Erythroblast (primary cell): ENCODE measurements at regions not wholly inside any gene's neighbourhood (a gene's known extent, or its start where the extent isn't known, plus 50 kb on each side); places are given as distances from the start of the nearest gene placed in this dataset.

Experiments
- DNase-seq, 2 experiments: peaks; one replicate each; lab custom pipeline; 2025; lab: John Stamatoyannopoulos, UW
- GATA1 ChIP-seq: IDR thresholded peaks from 2 replicates; pipeline ENCODE4 v1.6.1; 2011; ENCODE audit warnings: low read depth, mild to moderate bottlenecking, control low read depth, low read length, moderate library complexity
- POLR2A ChIP-seq: IDR thresholded peaks from 2 replicates; pipeline ENCODE4 v1.6.1; 2011; ENCODE audit warnings: mild to moderate bottlenecking, low read length

DNA sequence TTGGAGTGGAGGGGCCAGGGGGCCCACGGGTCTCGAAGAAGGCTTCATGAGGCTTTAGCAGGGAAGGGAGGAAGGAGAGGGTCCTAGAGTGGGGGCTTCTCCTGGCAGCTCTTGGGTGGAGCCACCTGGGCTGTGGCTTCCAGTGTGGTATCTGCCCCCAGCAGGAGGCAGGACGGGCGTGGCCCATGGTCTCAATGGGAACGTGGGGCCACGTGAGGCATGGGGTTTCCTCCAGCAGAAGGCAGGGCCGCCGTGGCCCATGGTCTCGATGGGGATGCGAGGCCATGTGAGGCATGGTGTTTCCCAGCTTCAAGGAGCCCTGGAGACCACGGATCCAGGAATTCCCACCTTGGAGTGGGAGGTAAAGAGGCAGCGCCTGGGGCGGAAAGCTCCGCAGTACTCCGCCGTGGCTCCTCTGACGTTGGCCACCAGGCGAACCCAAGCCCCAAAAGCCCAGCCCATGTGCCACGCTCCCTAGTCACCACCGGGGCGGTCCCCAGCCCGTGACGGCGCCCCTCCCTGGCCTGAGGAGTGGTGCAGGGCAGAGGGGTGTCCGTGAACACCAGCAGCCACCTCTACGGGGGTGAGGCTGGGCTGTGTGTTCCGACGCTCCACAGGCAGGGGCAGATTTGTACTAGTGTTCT lies 62.0 kb upstream of the GATA5 start:
- TF ChIP-seq POLR2A (no peak), GATA1 (no peak)
- DNase-seq, result peak; percentile 65 to 81

DNA sequence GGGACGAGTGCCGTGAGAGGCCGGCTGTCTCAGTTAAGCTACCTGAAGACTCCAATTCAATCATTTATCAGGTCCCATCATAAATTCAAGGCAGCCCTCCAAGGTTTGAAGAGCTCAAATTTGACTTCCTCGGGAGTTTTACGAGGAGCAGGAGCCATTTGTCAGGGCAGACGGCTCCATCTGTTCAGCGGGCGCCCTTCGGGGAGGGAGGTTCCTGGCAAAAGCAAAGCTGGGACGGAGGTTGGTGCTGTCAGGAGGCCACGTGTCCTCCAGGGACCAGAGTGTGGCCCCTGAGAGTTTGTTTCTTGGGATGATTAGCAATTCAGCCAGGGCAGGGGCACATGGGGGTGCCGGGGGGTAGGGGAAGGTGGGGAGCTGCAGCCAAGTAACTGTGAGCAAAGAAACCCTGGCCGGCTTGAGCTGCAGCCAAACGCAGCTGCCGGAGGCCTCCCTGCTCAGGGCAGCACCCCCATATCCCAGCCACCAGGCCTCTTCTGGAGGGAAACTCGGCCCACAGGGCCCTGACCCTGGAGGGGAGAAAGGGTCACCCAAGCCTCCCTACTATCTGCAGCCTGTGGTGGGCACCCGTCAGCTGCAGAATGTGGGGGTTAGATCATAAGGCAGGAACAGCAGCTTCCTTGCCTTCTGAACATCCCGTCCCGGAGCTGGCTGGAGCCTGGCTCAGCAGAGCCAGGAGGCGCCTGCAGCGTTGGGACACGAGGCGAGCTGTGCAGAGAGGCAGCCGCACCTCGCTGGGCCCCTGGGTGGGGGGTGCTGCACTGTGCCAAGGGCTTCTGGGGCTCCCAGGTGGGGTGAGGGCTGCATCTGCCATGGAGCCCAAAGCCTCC lies 63.6 kb upstream of the GATA5 start:
- DNase-seq, result no peak
- TF ChIP-seq GATA1, result no peak
- TF ChIP-seq POLR2A, result no peak

DNA sequence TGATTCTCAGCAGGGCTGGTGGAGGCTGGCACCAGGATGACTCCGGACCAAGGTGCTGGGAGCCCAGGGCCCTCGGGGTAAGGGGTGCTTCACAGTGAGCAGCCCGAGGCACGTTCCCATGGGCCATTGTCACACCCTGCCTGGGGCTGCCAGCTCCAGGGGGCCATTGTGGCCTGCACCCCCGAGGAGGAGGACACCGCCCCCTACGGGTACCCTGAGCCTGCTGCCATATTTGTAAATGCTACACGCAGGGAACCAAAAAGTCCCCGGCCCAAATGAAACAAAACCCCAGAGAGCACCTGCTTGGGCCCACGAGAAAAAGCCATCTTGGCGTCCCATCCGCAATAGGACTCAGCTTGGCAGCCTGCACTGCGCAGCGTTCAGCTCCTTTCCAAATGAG lies 64.7 kb upstream of the GATA5 start:
- TF ChIP-seq GATA1 (no peak), POLR2A (no peak)
- DNase-seq, result peak; percentile 32 to 42

DNA sequence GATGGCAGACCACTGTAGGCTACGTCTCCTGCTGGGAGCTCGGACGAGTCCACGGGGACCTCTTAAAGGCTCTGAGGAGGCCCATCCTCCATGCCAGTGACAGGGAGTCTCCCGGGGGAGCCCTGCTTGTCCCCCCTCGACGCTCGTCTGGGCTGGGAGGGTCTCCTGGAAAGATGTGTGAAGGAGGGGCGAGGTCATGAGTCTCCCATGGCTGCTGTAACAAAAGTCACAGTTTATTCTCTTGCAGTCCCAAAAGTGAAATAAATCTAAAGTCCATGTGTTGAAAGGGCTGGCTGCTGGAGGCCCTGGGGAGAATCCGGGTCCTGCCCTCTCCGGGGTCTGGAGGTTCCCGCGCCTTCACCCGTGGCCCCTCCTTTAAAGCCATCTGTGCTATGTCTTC lies 67.1 kb upstream of the GATA5 start:
- DNase-seq, result no peak
- no peak for TF ChIP-seq POLR2A
- no peak for TF ChIP-seq GATA1

DNA sequence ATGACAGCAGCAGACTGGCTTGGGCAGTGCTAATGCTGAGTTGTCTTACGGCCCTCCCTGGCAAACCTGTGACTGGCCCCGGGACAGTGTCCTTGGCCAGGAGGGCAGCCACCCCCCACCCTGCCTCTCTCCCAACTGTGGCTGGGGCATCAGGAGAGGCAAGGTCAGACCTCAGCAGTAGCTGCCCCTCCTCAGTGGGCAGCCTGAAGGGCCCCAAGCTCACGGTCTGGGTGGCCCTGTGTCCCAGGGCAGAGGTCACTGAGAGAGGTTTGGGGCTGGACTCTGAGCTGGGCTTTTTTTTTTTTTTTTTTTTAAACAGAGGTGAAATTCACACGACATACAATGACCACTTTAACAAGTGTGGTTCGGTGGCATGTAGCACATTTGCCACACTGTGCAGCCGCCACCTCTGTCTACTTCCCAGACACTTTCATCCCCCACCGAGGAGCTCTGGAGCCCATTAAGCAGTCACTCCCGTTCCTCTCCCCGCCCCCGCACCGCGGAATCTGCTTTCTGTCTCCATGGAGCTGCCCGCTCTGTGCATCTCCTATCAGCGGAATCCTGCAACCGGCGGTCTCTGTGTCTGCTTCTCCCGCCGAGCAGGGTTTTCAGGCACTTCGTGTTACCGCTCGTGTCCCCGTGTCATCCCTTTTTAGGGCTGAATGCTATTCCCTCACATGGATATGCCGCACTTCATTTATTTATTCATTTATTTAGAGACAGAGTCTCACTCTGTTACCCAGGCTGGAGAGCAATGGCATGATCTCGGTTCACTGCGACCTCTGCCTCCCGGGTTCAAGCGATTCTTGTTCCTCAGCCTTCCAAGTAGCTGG lies 67.9 kb upstream of the GATA5 start:
- no peak for TF ChIP-seq POLR2A
- no peak for TF ChIP-seq GATA1

DNA sequence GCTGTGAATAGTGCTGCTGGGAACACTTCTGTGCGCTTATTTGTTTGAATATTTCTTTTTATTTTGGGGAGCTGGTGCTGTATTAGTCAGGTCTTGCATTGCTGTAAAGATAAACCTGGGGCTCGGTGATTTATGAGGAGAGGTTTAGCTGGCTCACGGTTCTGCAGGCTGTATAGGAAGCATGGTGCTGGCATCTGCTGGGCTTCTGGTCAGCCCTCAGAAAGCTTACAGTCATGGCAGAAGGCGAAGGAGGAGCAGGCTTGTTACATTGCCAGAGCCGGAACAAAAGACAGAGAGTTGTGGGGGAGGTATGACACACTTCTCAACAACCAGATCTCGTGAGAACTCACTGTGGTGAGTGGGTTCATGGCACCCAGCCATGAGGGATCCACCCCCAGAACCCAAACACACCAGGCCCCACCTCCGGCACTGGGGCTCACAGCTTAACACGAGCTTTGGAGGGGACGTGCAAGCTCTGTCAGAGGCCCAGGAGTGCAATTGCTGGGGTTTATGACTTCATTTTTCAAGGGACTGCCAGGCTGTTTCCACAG lies 68.8 kb upstream of the GATA5 start:
- DNase-seq, result no peak
- no peak for TF ChIP-seq POLR2A
- no peak for TF ChIP-seq GATA1

More for the DNA sequence above, 67.9 kb upstream of the GATA5 start:
- no peak for DNase-seq

DNA sequence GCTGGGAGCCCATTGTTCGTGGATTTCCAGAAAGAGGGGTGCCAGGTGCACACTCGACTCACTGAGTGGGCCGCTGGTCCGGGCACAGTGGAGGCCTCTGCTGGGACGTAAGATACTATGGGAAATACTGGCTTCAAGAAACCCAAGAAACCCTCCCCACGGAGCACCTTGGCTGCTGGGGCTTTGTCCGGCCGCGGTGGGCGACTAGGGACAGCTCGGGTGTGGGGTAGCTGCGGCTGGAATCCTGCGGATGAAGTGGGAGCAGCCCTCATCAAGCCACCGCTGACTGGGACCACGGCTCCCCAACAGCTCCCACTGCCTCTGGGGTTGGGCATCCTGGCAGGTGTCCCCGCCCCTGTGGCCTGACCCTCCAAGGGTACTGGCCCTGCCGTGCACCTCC lies 69.5 kb upstream of the GATA5 start:
- no peak for DNase-seq
- TF ChIP-seq POLR2A (peak; percentile 3), GATA1 (no peak)

DNA sequence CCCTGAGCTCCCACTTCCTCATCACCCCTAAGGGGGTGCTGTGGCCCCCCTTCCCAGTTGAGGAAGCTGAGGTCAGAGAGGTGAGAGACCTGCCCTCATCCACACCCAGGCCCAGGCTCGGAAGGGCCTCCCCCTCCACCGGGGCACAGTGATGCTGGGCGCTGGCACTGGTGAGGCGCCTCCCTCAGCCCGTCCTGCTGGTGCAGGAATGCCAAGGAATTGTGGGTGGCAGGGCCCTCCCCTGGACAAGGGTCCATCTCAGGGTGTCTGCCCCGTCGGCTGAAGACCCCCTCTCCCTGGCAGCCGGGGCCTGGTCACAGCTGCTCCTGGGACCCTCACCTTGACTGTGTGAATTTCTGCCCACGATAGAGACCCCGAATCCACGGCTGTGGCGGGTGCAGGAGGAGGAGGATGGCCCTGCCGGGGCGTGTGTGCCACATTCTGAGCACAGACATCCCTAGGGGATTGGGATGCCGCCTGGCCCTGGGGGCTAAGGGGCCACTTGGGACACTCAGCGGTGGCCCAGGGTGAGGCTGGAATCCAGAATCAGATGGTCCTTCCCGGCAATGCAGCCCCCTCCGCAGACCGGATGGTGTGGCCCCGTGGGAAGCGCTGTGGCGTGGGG lies 70.2 kb upstream of the GATA5 start:
- no peak for DNase-seq
- TF ChIP-seq GATA1 (no peak), POLR2A (no peak)

DNA sequence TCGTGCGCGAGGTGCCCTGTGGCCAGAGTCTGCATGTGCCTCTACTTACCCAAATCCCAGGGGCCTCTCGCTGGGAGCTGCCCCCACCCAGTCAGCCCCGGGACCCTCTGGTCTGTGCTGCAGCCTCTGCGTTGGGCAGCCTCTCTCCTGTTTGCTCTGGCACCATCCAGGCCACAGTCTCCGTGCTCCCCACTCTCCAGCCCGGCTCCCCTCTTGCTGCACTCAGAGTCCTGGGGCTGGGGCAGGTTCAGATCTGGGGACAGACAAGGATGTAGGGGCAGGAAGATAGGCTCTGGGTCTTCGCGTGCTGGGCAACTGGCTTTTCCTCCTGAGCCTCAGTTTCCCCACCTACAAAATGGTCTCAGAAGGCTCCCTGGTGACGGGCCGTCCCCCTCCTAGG lies 70.8 kb upstream of the GATA5 start:
- TF ChIP-seq GATA1 (no peak), POLR2A (no peak)
- DNase-seq, result no peak

DNA sequence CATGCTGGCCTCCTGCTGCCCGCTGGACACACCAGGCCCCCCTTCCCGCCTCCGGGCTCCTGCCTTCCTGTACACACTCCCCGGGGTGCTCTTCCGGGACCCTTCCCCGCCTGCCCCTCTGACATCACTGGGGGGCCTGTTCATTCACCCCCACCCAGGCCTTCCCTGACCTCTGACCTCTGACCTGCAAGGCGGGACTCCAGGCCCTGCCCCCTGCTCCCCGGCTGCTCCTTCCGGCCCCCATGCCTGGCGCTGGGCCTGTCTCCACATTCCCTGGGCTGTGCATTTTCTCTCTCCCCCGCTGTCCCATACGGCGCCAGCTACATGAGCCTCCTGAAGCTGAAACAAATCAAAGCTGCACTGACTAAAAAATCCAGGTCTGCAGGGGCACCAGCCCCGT lies 71.6 kb upstream of the GATA5 start:
- DNase-seq, result no peak

DNA sequence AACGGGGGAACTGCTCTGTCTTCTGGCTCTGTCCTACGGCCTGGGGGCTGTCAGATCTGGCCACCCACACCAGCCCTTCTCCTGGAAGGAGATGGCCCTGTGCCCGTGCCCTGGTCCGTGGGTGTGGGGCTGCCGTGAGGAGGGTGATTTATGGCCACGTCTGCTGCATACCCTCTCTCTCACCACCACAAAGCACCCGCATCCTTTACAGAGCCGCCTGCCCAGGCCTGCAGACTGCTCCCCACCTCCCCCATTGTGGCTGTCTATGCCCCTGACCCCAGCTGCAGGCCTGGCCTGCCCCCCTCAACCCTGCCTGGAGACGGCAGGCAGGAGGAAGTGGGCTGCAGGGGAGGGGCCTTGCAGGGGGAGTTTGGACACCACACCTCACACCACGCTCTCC lies 72.7 kb upstream of the GATA5 start:
- TF ChIP-seq POLR2A (no peak), GATA1 (no peak)
- DNase-seq, result no peak

More for the DNA sequence above, 71.6 kb upstream of the GATA5 start:
- TF ChIP-seq POLR2A, result no peak
- no peak for TF ChIP-seq GATA1

DNA sequence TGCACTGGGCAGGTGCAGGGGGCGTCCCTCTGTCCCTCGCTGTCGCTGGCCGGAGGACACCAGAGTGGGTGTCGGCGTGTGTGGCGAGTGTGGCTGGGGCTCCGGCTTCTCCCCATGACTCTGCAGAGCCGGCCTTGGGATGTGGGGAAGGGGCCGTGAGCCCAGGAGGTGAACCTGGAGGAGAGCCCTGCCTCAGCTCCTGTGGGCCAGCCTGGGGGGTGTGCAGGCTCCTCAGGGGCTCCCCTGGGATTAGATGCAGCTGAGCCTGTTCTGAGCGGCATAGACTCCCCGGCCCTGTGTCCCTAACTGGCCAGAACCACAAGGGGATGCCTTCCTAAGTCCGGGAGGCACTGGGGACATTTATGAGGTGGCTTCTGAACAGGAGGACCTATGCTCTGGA lies 73.2 kb upstream of the GATA5 start:
- no peak for TF ChIP-seq GATA1
- TF ChIP-seq POLR2A, result no peak
- no peak for DNase-seq

DNA sequence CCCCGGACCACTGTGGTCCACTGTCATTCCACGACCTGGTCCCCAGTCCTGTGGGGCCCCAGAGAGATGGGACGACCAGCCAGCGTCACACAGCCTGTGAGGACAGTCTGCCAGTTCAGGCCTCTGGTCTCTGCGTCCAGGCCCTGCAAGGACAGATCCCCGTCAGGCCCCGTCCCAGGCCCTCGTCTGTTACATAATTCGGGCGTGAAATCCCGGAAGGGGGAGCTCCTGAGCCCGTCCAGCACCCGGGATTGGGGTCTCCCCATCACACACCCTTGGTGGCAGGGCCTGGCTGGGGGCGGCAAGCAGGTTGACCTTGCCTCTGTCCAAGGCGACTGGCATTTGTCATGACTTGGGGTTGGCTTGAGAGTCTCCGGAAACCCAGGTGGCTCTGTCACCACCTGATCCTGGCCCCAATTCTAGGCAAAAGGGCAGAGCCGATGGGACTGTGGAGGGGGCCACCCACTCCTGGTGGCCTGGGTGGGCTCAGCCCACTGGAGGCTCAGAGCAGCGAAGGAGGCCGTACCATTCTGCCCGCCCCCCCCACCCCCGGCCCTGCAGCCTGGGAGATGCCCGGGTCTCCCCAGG lies 73.8 kb upstream of the GATA5 start:
- DNase-seq, result no peak
- TF ChIP-seq GATA1 (no peak), POLR2A (no peak)
